HG02870 (cell line): ENCODE measurements at regions not wholly inside any gene's neighbourhood (a gene's known extent, or its start where the extent isn't known, plus 50 kb on each side); places are given as distances from the start of the nearest gene placed in this dataset.

Source experiments
- ATAC-seq: cut with Tn5 transposase; IDR thresholded peaks from one replicate; pipeline ENCODE4 v1.9.1; 2021; ENCODE audit warnings: mild to moderate bottlenecking, moderate library complexity; ENCODE audit not compliant: unreplicated experiment

- no peak for ATAC-seq
Observed at GRCh38 chr10:104574838-104575237, 66.3 kb upstream of the SORCS3 start.

DNA sequence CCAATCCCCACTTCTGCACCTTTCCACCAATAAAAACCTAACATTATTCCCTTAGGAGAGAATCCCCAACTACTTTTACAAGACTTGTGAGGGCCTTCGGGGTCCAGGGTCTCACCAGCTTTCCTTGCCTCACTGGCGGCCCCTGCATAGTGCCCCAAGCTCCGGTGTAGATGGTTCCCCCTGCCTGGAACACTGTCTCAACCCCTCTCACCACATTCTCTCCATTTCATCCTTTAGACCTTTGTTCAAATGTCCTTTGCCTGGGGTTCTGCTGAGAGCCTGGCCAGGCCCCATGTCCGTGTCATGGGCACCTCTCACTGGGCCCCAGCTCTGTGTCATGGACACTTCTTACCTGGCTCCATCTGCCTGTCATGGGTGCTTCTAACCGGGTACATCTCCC lies 64.5 kb upstream of the SORCS3 start:
- ATAC-seq = no peak

DNA sequence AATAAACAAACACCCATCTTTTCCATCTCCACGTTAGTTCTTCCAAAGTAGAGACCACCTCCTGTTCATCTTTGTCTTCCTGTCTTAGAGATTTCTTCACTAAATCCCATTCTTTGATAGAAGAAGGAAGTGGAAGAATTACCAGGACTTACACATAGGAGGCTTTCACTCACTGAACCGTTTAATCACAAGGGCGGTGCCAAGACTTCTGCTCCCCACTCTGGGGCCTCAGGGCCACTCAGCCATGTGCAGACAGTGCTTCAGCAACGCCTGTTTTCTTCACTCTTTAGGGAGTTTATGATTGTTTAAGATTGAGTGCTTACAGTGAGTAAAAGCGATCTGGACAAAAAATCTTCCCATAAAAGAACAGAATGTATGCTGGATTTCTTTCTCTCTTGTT lies 63.9 kb upstream of the SORCS3 start:
- no peak for ATAC-seq

GRCh38 chr10:104577861-104578521 lies 63.1 kb upstream of the SORCS3 start:
- ATAC-seq = no peak

DNA sequence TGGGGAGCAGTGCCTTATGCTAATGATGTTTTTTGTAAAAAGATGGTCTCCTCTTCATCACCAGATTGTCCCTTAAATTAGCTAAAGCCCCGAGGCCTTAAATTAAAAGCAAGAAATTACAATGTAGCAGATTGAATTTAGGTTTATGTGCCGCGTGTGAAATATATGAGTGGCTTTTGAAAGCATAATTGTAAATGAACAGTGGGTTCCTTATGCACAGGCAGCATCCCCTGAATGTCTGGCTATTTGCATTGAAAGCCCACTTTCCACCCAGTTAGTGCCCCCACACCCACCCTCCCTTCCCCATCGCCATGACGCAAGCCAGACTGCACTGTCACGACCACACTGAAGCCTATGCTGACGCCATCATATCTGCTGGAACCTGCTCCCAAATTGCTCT lies 62.4 kb upstream of the SORCS3 start:
- no peak for ATAC-seq

DNA sequence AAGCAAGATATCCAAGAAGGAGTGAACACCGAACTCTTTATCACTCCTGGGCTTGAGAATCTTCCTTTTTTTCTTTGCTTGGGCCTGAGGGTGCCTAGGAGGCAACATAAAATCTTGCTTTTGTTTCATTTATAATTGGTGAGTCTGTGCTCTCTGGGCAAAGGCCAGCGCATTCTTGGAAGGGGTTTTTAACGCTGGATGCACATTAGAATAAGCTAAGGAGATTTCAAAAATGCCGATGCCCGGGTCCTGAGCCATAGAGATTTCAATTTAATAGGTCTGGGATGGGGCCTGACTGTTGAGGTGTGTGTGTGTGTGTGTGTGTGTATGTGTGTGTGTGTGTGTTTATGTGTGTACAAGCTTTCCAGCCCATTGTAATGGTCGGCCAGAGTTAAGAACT lies 62.0 kb upstream of the SORCS3 start:
- ATAC-seq = no peak

- ATAC-seq = no peak
Observed at GRCh38 chr10:104580321-104580720, 60.8 kb upstream of the SORCS3 start.

GRCh38 chr10:104580774-104581675 lies 60.1 kb upstream of the SORCS3 start:
- ATAC-seq = peak; percentile 72

- no peak for ATAC-seq
Observed at GRCh38 chr10:104581884-104582601, 59.0 kb upstream of the SORCS3 start.

DNA sequence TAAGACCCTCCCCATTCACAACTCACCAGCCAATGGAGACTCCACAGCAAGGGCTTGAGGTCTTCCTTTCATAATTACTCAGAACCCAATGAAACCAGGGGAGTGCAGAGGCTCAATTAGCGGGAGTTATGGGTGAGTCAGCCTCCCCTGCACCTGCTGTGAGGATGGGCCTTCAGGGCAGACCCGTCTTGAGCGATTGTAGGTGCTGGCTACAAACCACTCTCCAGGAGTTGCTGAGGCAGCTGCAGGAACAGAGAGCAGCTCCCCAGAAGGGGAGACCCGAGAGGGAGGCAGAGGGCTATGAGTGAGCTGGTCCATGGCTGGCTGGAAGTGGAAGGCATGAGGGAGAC lies 58.5 kb upstream of the SORCS3 start:
- no peak for ATAC-seq

DNA sequence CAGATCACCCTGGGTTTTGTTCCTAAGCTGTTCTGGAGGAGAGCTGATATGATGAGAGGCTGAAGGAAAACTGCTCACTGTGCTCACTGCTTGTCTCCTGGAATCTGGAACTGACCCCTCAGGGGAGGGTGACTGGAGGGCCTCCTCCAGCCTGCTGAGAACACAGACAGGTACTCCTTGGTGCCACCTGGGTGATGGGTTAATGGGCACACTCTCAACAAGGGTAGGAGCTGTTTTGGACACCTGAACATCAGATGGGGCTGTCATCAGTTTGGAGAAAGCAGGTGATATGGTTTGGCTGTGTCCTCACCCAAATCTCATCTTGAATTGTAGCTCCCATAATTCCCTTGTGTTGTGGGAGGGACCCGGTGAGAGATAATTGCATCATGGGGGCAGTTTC lies 58.1 kb upstream of the SORCS3 start:
- no peak for ATAC-seq

DNA sequence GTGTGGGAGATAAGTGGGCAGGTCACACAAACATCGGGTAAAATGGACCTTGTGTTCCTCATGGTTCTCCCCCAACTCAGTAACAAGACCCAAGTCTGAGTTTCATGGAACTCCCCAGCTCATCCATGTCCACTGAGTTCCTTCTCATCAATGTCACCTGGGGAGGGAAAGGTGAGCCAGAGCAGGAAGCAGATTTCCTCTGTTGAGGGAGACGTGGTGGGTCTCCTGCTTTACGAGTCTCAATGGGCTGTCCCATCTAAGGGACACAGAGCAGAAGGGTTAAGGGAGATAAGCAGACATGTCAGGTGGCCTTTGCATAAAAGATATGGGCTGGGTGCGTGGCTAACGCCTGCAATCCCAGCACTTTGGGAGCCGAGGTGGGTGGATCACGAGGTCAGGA lies 56.5 kb upstream of the SORCS3 start:
- no peak for ATAC-seq

GRCh38 chr10:104587751-104588150 lies 53.3 kb upstream of the SORCS3 start:
- no peak for ATAC-seq

DNA sequence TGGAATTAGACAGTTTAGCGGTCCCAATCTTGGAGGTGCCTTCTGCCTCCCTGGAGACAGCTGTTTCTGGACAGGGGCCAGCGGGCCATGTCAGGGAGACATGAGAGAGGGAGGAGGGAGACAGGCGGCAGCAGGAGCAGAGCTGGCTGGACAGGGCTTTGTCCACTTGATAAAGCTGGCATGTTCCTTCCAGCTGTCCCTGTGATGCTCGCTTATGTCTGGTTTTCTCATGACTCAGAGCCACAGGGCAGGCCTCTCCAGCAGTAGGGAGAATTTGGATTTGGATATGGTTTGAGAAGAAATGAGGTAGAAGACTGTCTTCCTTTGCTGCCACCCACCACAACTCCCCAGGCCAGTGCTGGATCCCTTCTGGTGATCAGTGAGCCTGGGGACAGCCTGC lies 51.7 kb upstream of the SORCS3 start:
- ATAC-seq = no peak

DNA sequence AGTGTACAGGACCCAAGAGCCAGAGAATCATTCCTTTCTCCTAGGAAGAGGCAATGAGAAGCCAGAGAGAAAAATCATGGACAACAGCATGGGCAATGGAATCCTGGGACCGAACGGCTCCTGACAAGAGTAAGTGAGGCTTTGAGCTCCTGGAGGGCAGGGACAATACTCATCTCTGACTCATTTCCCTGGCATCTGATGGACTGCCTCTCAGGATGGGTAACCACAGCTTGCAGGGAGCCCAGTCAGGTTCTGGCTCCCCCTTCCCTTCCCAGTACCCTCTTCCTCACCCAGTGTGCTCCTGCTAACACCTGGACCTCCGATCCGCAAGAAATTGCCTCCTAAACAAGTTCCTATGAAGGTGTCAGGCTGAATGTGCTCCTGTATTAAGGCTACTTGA lies 51.2 kb upstream of the SORCS3 start:
- ATAC-seq = no peak
